GM12878 (cell line): ENCODE measurements at regions not wholly inside any gene's neighbourhood (a gene's known extent, or its start where the extent isn't known, plus 50 kb on each side); places are given as distances from the start of the nearest gene placed in this dataset.

Source experiments
- ATAC-seq: fragments of 200-7000 bp; cut with Tn5 transposase; 3 replicates; pipeline ENCODE4 v1.9.1; 2020; ENCODE audit warnings: mild to moderate bottlenecking, moderate library complexity
- BruUV-seq: library from RNA; stranded (reverse); fragments of 400-500 nt; replicated peaks from 2 replicates; lab custom pipeline; 2021; lab: Mats Ljungman, UMichigan
- CTCF ChIA-PET: fragments of 300-600 bp; sonication (Branson Sonifier 250); formaldehyde crosslinking; extraction: SDS; loops from one replicate; lab custom pipeline; 2021; ENCODE audit warnings: inconsistent platforms; lab: Yijun Ruan, JAX
- POLR2A ChIA-PET: fragments of 350-600 bp; formaldehyde crosslinking; extraction: SDS; loops from one replicate; lab custom pipeline; 2021; ENCODE audit warnings: inconsistent platforms; lab: Charles Lee
- RAD21 ChIA-PET: fragments of 300-600 bp; sonication (Branson Sonifier 250); formaldehyde crosslinking; loops from one replicate; lab custom pipeline; 2023; ENCODE audit warnings: antibody characterized with exemption; ENCODE audit not compliant: unreplicated experiment; lab: Charles Lee
- SMC1A ChIA-PET: fragments of 300-600 bp; sonication (Branson Sonifier 250); formaldehyde crosslinking; loops from one replicate; lab custom pipeline; 2023; ENCODE audit not compliant: unreplicated experiment, uncharacterized antibody; lab: Charles Lee
- DNase-seq: peaks from one replicate; pipeline ENCODE4 v3.0.0-alpha.2; 2011; ENCODE audit warnings: low read depth, low spot score
- FAIRE-seq: peaks from 3 replicates; lab custom pipeline; 2011; peaks lifted over from hg19 to GRCh38; lab: Jason Lieb, UNC
- H2AFZ ChIP-seq: 2 replicates; pipeline ENCODE4 v1.6.0; 2011; ENCODE audit warnings: low read depth, low read length, control low read depth; ENCODE audit not compliant: control insufficient read depth
- H3K27ac ChIP-seq: 2 replicates; pipeline ENCODE4 v1.5.1; 2011; ENCODE audit warnings: control low read depth; ENCODE audit not compliant: control insufficient read depth, insufficient read depth
- H3K27me3 ChIP-seq, 2 experiments: replicated peaks in 1 of 2; 2 replicates each; pipeline versions ENCODE4 v1.6.0 to v1.6.1; 2011; ENCODE audit warnings: low read length in 1 of 2; ENCODE audit not compliant: control insufficient read depth in 2 of 2, insufficient read depth in 2 of 2
- H3K36me3 ChIP-seq, 2 experiments: 2 replicates each; pipeline ENCODE4 v1.5.1; 2011; ENCODE audit warnings: low read length in 1 of 2; ENCODE audit not compliant: control insufficient read depth in 2 of 2, insufficient read depth in 2 of 2
- H3K4me1 ChIP-seq: 2 replicates; pipeline ENCODE4 v1.6.1; 2011; ENCODE audit warnings: mild to moderate bottlenecking, low read length, moderate library complexity, mixed read lengths; ENCODE audit not compliant: control insufficient read depth, insufficient read depth
- H3K4me2 ChIP-seq: 2 replicates; pipeline ENCODE4 v1.6.0; 2011; ENCODE audit warnings: control low read depth; ENCODE audit not compliant: control insufficient read depth, insufficient read depth
- H3K4me3 ChIP-seq: fragments of 200-600 bp; sonication (generic); 2 replicates; pipeline ENCODE4 v1.5.1; 2016
- H3K79me2 ChIP-seq: 2 replicates; pipeline ENCODE4 v1.6.0; 2011; ENCODE audit warnings: low read length; ENCODE audit not compliant: control insufficient read depth, insufficient read depth
- H3K9ac ChIP-seq: 2 replicates; pipeline ENCODE4 v1.8.0; 2011; ENCODE audit warnings: low read length, control low read depth, mixed read lengths; ENCODE audit not compliant: control insufficient read depth, insufficient read depth
- H3K9me3 ChIP-seq: replicated peaks from 3 replicates; pipeline ENCODE4 v1.5.1; 2011; ENCODE audit warnings: mild to moderate bottlenecking, low read length; ENCODE audit not compliant: control insufficient read depth, insufficient read depth
- H4K20me1 ChIP-seq: 2 replicates; pipeline ENCODE4 v1.6.0; 2011; ENCODE audit not compliant: control insufficient read depth, insufficient read depth
- CBX3 ChIP-seq: fragments of 200-600 bp; sonication (generic); IDR thresholded peaks from 2 replicates; pipeline ENCODE4 v1.6.1; 2016; ENCODE audit warnings: low read depth, borderline replicate concordance
- CHD2 ChIP-seq: IDR thresholded peaks from 2 replicates; pipeline ENCODE4 v1.6.1; 2011; ENCODE audit warnings: low read depth, low read length, improper control_type of control experiment, borderline replicate concordance
- CREM ChIP-seq: IDR thresholded peaks from 2 replicates; pipeline ENCODE4 v1.6.1; 2014; ENCODE audit warnings: antibody characterized with exemption, low read depth
- EZH2 ChIP-seq: IDR thresholded peaks from 2 replicates; pipeline ENCODE4 v1.6.1; 2012; ENCODE audit warnings: low read depth, mild to moderate bottlenecking, control low read depth, inconsistent platforms, low read length, borderline replicate concordance; ENCODE audit not compliant: control insufficient read depth
- HDAC6 ChIP-seq: fragments of 200-600 bp; sonication (generic); IDR thresholded peaks from one replicate; pipeline ENCODE4 v1.8.0; 2017; ENCODE audit warnings: antibody characterized with exemption; ENCODE audit not compliant: unreplicated experiment
- KLF5 ChIP-seq: fragments of 450-650 bp; IDR thresholded peaks from 2 replicates; pipeline ENCODE4 v1.6.1; 2014; ENCODE audit warnings: mild to moderate bottlenecking; ENCODE audit not compliant: partially characterized antibody
- MEF2A ChIP-seq: IDR thresholded peaks from 2 replicates; pipeline ENCODE4 v1.6.1; 2011; ENCODE audit warnings: low read depth, mild to moderate bottlenecking, low read length, moderate library complexity; ENCODE audit not compliant: insufficient read depth
- MTA3 ChIP-seq: IDR thresholded peaks from 2 replicates; pipeline ENCODE4 v1.6.1; 2012; ENCODE audit warnings: low read length, inconsistent platforms, borderline replicate concordance
- NRF1 ChIP-seq: conservative IDR thresholded peaks from 2 replicates; pipeline ENCODE4 v1.6.1; 2011; ENCODE audit warnings: mild to moderate bottlenecking, low read depth, low read length, improper control_type of control experiment
- PAX8 ChIP-seq: fragments of 450-650 bp; IDR thresholded peaks from 2 replicates; pipeline ENCODE4 v1.6.1; 2017; ENCODE audit warnings: mild to moderate bottlenecking, moderate library complexity
- RAD21 ChIP-seq: IDR thresholded peaks from 2 replicates; pipeline ENCODE4 v1.6.1; 2011; ENCODE audit warnings: mild to moderate bottlenecking, low read depth, low read length, moderate library complexity; ENCODE audit not compliant: insufficient read depth
- SMC3 ChIP-seq: IDR thresholded peaks from 2 replicates; pipeline ENCODE4 v1.6.1; 2011; ENCODE audit warnings: low read length, improper control_type of control experiment, borderline replicate concordance
- TCF7 ChIP-seq: IDR thresholded peaks from 2 replicates; pipeline ENCODE4 v1.6.1; 2014; ENCODE audit warnings: antibody characterized with exemption, borderline replicate concordance
- WGBS: methylation state at CpG from one replicate; pipeline ENCODE4 v1.1.6; 2016; ENCODE audit warnings: low lambda C conversion rate; ENCODE audit not compliant: insufficient replicate concordance, insufficient coverage; ENCODE audit errors: missing lambda C conversion rate; 5-methylcytosine and 5-hydroxymethylcytosine counted together
- in situ Hi-C: fragments of 300-500 bp; cut with MboI; formaldehyde crosslinking; loops from 9 replicates; pipeline ENCODE4 v1.14.3; 2018; ENCODE audit warnings: mixed read lengths
- intact Hi-C: fragments of 100-400 bp; cut with micrococcal nuclease; formaldehyde crosslinking; loops from one replicate; pipeline ENCODE4 v1.14.2; 2022; ENCODE audit not compliant: unreplicated experiment
- TF ChIP-seq, protein P1 (sequence below): fragments of 450-650 bp; formaldehyde crosslinking; IDR thresholded peaks from 2 replicates; pipeline ENCODE4 v1.4.0; 2022; ENCODE audit warnings: mild to moderate bottlenecking, moderate library complexity
- TF ChIP-seq, protein P2 (sequence below): IDR thresholded peaks from 2 replicates; pipeline ENCODE4 v1.6.1; 2012; ENCODE audit warnings: low read length, inconsistent platforms
- TF ChIP-seq, protein P3 (sequence below): fragments of 450-650 bp; IDR thresholded peaks from 2 replicates; pipeline ENCODE4 v1.6.1; 2017; ENCODE audit warnings: mild to moderate bottlenecking

DNA sequence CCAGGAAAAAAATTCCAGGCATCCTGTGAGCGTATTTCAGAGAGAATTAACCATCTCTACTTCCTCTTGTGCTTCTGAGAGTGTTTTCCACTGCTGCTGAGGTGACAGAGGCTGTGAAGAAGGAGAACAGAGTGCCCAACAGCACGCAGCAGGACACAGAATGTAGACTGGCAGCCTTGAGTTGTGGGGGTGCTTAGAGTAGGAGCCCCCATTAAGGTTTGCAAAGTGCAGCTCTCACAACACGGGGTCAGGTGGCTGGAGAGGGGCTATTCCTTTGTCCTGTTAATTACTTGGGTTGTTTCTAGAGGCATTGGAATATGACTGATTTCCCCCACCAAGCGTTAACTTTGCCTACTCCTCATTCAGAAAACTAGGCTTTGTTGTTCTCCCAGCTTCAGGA is 370.6 kb downstream of the TSHZ3 start:
- ChIA-PET CTCF (no interaction called here), RAD21 (no interaction called here), SMC1A (no interaction called here), POLR2A (no interaction called here)
- Histone ChIP-seq H3K27ac (no peak overlapping the region), H3K27me3 (no peaks in the 10 kb centered on the region), H4K20me1 (no peaks in the 10 kb centered on the region), H3K9ac (no peak overlapping the region), H3K36me3 (no peaks in the 10 kb centered on the region), H3K4me1 (no peaks in the 10 kb centered on the region), H3K4me3 (no peak overlapping the region), H2AFZ (no peak overlapping the region), H3K79me2 (no peaks in the 10 kb centered on the region), H3K9me3 (no peaks in the 10 kb centered on the region), H3K4me2 (no peak overlapping the region)
- intact Hi-C loops (no loop called here), in situ Hi-C loops (no loop called here)
- ATAC-seq (no peak), DNase-seq (no peak), FAIRE-seq (no peak)
- BruUV-seq, result no TSS peak
- no peak for TF ChIP-seq EZH2
- TF ChIP-seq NRF1, result no peak
- no peak for TF ChIP-seq TCF7
- no peak for TF ChIP-seq KLF5
- TF ChIP-seq PAX8, result no peak
- TF ChIP-seq CHD2, result no peak
- no peak for TF ChIP-seq HDAC6
- TF ChIP-seq SMC3, result no peak
- no peak for TF ChIP-seq MEF2A
- TF ChIP-seq, protein P1, sequence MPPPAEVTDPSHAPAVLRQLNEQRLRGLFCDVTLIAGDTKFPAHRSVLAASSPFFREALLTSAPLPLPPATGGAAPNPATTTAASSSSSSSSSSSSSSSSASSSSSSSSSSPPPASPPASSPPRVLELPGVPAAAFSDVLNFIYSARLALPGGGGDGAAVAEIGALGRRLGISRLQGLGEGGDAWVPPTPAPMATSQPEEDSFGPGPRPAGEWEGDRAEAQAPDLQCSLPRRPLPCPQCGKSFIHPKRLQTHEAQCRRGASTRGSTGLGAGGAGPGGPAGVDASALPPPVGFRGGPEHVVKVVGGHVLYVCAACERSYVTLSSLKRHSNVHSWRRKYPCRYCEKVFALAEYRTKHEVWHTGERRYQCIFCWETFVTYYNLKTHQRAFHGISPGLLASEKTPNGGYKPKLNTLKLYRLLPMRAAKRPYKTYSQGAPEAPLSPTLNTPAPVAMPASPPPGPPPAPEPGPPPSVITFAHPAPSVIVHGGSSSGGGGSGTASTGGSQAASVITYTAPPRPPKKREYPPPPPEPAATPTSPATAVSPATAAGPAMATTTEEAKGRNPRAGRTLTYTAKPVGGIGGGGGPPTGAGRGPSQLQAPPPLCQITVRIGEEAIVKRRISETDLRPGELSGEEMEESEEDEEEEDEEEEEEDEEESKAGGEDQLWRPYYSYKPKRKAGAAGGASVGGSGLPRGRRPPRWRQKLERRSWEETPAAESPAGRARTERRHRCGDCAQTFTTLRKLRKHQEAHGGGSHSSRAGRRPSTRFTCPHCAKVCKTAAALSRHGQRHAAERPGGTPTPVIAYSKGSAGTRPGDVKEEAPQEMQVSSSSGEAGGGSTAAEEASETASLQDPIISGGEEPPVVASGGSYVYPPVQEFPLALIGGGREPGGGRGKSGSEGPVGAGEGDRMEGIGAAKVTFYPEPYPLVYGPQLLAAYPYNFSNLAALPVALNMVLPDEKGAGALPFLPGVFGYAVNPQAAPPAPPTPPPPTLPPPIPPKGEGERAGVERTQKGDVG (CRISPR knock-in tag), result no peak
- TF ChIP-seq CREM, result no peak
- TF ChIP-seq MTA3, result no peak
- TF ChIP-seq, protein P2, sequence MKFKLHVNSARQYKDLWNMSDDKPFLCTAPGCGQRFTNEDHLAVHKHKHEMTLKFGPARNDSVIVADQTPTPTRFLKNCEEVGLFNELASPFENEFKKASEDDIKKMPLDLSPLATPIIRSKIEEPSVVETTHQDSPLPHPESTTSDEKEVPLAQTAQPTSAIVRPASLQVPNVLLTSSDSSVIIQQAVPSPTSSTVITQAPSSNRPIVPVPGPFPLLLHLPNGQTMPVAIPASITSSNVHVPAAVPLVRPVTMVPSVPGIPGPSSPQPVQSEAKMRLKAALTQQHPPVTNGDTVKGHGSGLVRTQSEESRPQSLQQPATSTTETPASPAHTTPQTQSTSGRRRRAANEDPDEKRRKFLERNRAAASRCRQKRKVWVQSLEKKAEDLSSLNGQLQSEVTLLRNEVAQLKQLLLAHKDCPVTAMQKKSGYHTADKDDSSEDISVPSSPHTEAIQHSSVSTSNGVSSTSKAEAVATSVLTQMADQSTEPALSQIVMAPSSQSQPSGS, result no peak
- TF ChIP-seq RAD21, result no peak
- TF ChIP-seq CBX3, result no peak
- TF ChIP-seq, protein P3, sequence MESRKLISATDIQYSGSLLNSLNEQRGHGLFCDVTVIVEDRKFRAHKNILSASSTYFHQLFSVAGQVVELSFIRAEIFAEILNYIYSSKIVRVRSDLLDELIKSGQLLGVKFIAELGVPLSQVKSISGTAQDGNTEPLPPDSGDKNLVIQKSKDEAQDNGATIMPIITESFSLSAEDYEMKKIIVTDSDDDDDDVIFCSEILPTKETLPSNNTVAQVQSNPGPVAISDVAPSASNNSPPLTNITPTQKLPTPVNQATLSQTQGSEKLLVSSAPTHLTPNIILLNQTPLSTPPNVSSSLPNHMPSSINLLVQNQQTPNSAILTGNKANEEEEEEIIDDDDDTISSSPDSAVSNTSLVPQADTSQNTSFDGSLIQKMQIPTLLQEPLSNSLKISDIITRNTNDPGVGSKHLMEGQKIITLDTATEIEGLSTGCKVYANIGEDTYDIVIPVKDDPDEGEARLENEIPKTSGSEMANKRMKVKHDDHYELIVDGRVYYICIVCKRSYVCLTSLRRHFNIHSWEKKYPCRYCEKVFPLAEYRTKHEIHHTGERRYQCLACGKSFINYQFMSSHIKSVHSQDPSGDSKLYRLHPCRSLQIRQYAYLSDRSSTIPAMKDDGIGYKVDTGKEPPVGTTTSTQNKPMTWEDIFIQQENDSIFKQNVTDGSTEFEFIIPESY, result no peak
- WGBS, result 0% methylated on average over 4 of the region's 4 CpGs
